HepG2 (cell line): ENCODE measurements at regions not wholly inside any gene's neighbourhood (a gene's known extent, or its start where the extent isn't known, plus 50 kb on each side); places are given as distances from the start of the nearest gene placed in this dataset.

ENCODE experiments used
- ATAC-seq: fragments of 200-7000 bp; cut with Tn5 transposase; 3 replicates; pipeline ENCODE4 v1.9.1; 2020; ENCODE audit warnings: mild to moderate bottlenecking, moderate library complexity
- BruUV-seq: library from RNA; stranded (reverse); fragments of 400-500 nt; replicated peaks from 2 replicates; lab custom pipeline; 2021; lab: Mats Ljungman, UMichigan
- CTCF ChIA-PET: fragments of 300-600 bp; formaldehyde crosslinking; extraction: SDS; loops from one replicate; lab custom pipeline; 2021; ENCODE audit warnings: low total read pairs, inconsistent platforms, low intra/inter-chr PET ratio; lab: Yijun Ruan, JAX
- POLR2A ChIA-PET: fragments of 350-600 bp; sonication (Branson Sonifier 250); formaldehyde crosslinking; loops from one replicate; lab custom pipeline; 2020; ENCODE audit warnings: antibody characterized with exemption, inconsistent platforms; lab: Yijun Ruan, JAX
- DNase-seq: peaks from one replicate; pipeline ENCODE4 v3.0.0-alpha.2; 2015; ENCODE audit warnings: low spot score
- FAIRE-seq: peaks from 3 replicates; lab custom pipeline; 2011; peaks lifted over from hg19 to GRCh38; lab: Jason Lieb, UNC
- H2AFZ ChIP-seq: one replicate; pipeline ENCODE4 v1.6.1; 2011; ENCODE audit warnings: low read length, inconsistent platforms
- H3K27ac ChIP-seq: fragments of 300-600 bp; 3 replicates; pipeline ENCODE4 v1.8.0; 2011; ENCODE audit warnings: mixed run types, mild to moderate bottlenecking, mixed read lengths, low read length, inconsistent platforms; ENCODE audit not compliant: insufficient read depth; ENCODE audit errors: extremely low read length
- H3K27me3 ChIP-seq, 2 experiments: fragments of 200-600 bp in 1 of 2; 2 replicates in 1 of 2; 3 replicates in 1 of 2; pipeline versions ENCODE4 v1.6.0 to v1.8.0; 2011; ENCODE audit warnings: low read length in 2 of 2, mild to moderate bottlenecking in 2 of 2, moderate library complexity in 2 of 2, inconsistent platforms in 1 of 2; ENCODE audit not compliant: insufficient read depth in 2 of 2, control insufficient read depth in 1 of 2
- H3K36me3 ChIP-seq, 2 experiments: fragments of 200-600 bp in 1 of 2; replicated peaks in 1 of 2; 2 replicates in 1 of 2; 3 replicates in 1 of 2; pipeline versions ENCODE4 v1.5.1 to v1.8.0; 2011; ENCODE audit warnings: low read length in 2 of 2, inconsistent platforms in 1 of 2; ENCODE audit not compliant: insufficient read depth in 2 of 2, control insufficient read depth in 1 of 2
- H3K4me1 ChIP-seq: 2 replicates; pipeline ENCODE4 v1.5.1; 2012; ENCODE audit warnings: low read length, inconsistent platforms; ENCODE audit not compliant: insufficient read depth
- H3K4me2 ChIP-seq: 2 replicates; pipeline ENCODE4 v1.6.0; 2011; ENCODE audit warnings: low read depth, low read length, inconsistent platforms
- H3K4me3 ChIP-seq, 3 experiments: fragments of 200-600 bp in 1 of 3; sonication (generic), shearing (Covaris generic) in 1 of 3; replicated peaks in 1 of 3; 2 replicates each; pipeline ENCODE4 v1.5.1; 2011 to 2016; ENCODE audit warnings: low read length in 3 of 3, inconsistent platforms in 2 of 3, low read depth in 2 of 3, mild to moderate bottlenecking in 2 of 3, control low read depth in 1 of 3, mixed read lengths in 1 of 3; ENCODE audit not compliant: insufficient read depth in 1 of 3
- H3K79me2 ChIP-seq: one replicate; pipeline ENCODE4 v1.6.1; 2011; ENCODE audit warnings: low read length, inconsistent platforms; ENCODE audit not compliant: insufficient read depth
- H3K9ac ChIP-seq: 2 replicates; pipeline ENCODE4 v1.6.0; 2011; ENCODE audit warnings: mild to moderate bottlenecking, low read depth, low read length, inconsistent platforms; ENCODE audit not compliant: insufficient read depth
- H3K9me3 ChIP-seq: 2 replicates; pipeline ENCODE4 v1.5.1; 2012; ENCODE audit warnings: mild to moderate bottlenecking, low read length
- H4K20me1 ChIP-seq: 2 replicates; pipeline ENCODE4 v1.6.0; 2011; ENCODE audit warnings: inconsistent platforms, mild to moderate bottlenecking, low read length, moderate library complexity; ENCODE audit not compliant: insufficient read depth
- DR1 ChIP-seq: sonication (generic); formaldehyde crosslinking; IDR thresholded peaks from 2 replicates; pipeline ENCODE4 v1.8.0; 2021; ENCODE audit warnings: mild to moderate bottlenecking, missing genetic modification reagents, inconsistent platforms
- PPARG ChIP-seq: conservative IDR thresholded peaks from 2 replicates; pipeline ENCODE4 v1.6.1; 2016; ENCODE audit warnings: missing biosample characterization, missing genetic modification reagents
- RXRB ChIP-seq: IDR thresholded peaks from 2 replicates; pipeline ENCODE4 v1.6.1; 2016; ENCODE audit warnings: borderline replicate concordance, missing genetic modification reagents, missing compliant biosample characterization
- SOX5 ChIP-seq: IDR thresholded peaks from 2 replicates; pipeline ENCODE4 v1.6.1; 2016; ENCODE audit warnings: borderline replicate concordance
- TRIM24 ChIP-seq: sonication (generic); formaldehyde crosslinking; IDR thresholded peaks from 2 replicates; pipeline ENCODE4 v1.8.0; 2022; ENCODE audit warnings: mild to moderate bottlenecking, missing genetic modification reagents
- ZNF136 ChIP-seq: sonication (generic); formaldehyde crosslinking; IDR thresholded peaks from 2 replicates; pipeline ENCODE4 v1.8.1; 2022; ENCODE audit warnings: low read depth, mild to moderate bottlenecking, moderate library complexity, missing genetic modification reagents
- ZNF557 ChIP-seq: sonication (generic); formaldehyde crosslinking; IDR thresholded peaks from 2 replicates; pipeline ENCODE4 v1.4.0; 2020; ENCODE audit warnings: missing genetic modification reagents
- ZNF720 ChIP-seq: sonication (generic); formaldehyde crosslinking; IDR thresholded peaks from 2 replicates; pipeline ENCODE4 v1.4.0; 2020; ENCODE audit warnings: missing genetic modification reagents
- ZNF749 ChIP-seq: sonication (generic); formaldehyde crosslinking; IDR thresholded peaks from 2 replicates; pipeline ENCODE4 v1.8.0; 2022; ENCODE audit warnings: mild to moderate bottlenecking, missing genetic modification reagents, moderate library complexity, borderline replicate concordance
- WGBS: methylation state at CpG from one replicate; pipeline ENCODE4 v1.1.6; 2017; ENCODE audit warnings: low lambda C conversion rate; 5-methylcytosine and 5-hydroxymethylcytosine counted together
- in situ Hi-C: cut with HindIII; loops from 2 replicates; pipeline ENCODE4 v1.10.0; 2017; ENCODE audit warnings: low pct_unique_long_range_greater_than_20kb; ENCODE audit not compliant: extremely low pct_ligation_motif_present
- intact Hi-C: fragments of 100-400 bp; cut with micrococcal nuclease; formaldehyde crosslinking; loops from one replicate; pipeline ENCODE4 v1.10.0; 2022; ENCODE audit not compliant: unreplicated experiment
- TF ChIP-seq, protein P1 (sequence below): sonication (generic); formaldehyde crosslinking; IDR thresholded peaks from 2 replicates; pipeline ENCODE4 v1.4.0; 2020; ENCODE audit warnings: missing genetic modification reagents
- TF ChIP-seq, protein P2 (sequence below): sonication (generic); formaldehyde crosslinking; IDR thresholded peaks from 2 replicates; pipeline ENCODE4 v1.5.0; 2020; ENCODE audit warnings: missing genetic modification reagents
- TF ChIP-seq, protein P3 (sequence below): sonication (generic); formaldehyde crosslinking; IDR thresholded peaks from 2 replicates; pipeline ENCODE4 v1.8.1; 2022; ENCODE audit warnings: low read depth, mild to moderate bottlenecking, missing genetic modification reagents

DNA sequence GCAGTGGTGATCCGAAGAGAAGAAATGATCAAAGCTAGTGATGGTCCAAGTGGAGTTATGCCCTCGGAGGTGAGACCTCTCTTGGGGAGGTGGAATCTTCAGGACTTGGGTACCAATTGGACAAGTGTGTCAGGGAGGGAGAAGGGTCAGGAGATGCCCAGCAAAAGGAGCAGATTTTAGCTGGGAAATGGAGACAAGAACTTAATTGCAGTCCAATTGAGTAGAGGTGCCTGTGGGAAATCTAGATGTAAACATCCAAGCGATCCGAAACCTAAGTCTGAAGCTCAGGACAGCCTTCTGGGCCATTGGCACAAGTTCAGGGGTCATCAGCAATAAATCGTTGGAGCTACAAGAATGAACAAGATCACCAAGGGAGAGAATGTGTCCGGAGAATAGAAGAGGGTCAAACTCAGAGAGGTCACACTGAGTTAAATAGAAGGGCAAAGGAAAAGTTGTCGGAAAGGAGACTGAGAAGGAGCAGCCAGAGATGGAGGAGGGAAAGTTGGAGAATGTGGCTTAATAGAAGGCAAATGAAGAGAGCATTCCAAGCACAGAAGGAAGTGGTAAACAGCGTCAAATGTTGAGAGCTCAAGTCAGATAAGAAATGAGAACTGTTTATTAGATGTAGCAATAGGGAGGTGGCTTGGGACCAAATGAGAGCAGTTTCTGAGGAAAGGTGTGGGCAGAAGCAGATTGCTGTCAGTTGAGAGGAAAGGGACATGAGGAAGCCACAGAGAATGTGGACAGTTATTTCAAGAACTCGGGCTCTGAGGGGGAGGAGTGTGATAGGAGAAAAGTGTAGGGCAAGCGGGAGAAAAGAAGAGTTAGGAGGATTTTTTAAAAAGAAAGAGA, 64.2 kb upstream of the FNDC3B start:
- Histone ChIP-seq H3K4me2 (no peak overlapping the region), H3K27ac (no peak overlapping the region), H3K4me3 (no peak overlapping the region), H3K36me3 (no peaks in the 10 kb centered on the region), H3K79me2 (no peaks in the 10 kb centered on the region), H3K9me3 (no peaks in the 10 kb centered on the region), H3K4me1 (peaks cover 60% of the 10 kb centered on the region), H4K20me1 (no peaks in the 10 kb centered on the region), H3K9ac (no peak overlapping the region), H2AFZ (no peak overlapping the region), H3K27me3 (no peaks in the 10 kb centered on the region)
- no peak for ATAC-seq
- in situ Hi-C loops = no loop called here
- 90% methylated on average over 10 of the region's 10 CpGs for whole genome bisulfite sequencing
- no peak for FAIRE-seq
- TF ChIP-seq RXRB (CRISPR knock-in tag) = no peak
- TF ChIP-seq ZNF749 (CRISPR knock-in tag) = no peak
- TF ChIP-seq, protein P1, sequence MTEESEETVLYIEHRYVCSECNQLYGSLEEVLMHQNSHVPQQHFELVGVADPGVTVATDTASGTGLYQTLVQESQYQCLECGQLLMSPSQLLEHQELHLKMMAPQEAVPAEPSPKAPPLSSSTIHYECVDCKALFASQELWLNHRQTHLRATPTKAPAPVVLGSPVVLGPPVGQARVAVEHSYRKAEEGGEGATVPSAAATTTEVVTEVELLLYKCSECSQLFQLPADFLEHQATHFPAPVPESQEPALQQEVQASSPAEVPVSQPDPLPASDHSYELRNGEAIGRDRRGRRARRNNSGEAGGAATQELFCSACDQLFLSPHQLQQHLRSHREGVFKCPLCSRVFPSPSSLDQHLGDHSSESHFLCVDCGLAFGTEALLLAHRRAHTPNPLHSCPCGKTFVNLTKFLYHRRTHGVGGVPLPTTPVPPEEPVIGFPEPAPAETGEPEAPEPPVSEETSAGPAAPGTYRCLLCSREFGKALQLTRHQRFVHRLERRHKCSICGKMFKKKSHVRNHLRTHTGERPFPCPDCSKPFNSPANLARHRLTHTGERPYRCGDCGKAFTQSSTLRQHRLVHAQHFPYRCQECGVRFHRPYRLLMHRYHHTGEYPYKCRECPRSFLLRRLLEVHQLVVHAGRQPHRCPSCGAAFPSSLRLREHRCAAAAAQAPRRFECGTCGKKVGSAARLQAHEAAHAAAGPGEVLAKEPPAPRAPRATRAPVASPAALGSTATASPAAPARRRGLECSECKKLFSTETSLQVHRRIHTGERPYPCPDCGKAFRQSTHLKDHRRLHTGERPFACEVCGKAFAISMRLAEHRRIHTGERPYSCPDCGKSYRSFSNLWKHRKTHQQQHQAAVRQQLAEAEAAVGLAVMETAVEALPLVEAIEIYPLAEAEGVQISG (CRISPR knock-in tag) = no peak
- ChIA-PET POLR2A (no interaction called here), CTCF (no interaction called here)
- DNase-seq = no peak
- intact Hi-C loops = no loop called here
- BruUV-seq = no TSS peak

DNA sequence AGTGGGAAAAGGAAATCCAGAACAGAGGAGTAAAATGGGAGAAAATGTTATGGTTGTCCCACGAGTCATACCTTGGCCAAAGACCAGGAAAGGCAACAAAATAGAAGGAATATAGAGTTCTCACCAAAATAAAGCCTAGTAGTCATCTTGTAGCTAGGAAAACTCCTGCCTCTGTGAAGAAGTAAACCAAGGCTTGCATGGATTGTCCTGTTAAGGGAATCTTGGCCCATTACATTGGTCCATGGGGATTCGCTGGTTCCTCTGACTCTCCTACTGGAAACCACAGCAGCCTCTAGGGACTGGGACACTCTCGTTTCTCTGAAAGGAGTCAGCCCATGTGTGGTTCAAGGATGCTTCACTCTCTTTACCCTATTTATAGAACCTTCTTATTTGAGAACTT, 62.9 kb upstream of the FNDC3B start:
- ChIA-PET CTCF (no interaction called here), POLR2A (no interaction called here)
- Histone ChIP-seq H3K4me3 (no peak overlapping the region), H3K36me3 (no peaks in the 10 kb centered on the region), H4K20me1 (no peaks in the 10 kb centered on the region), H3K4me1 (peaks cover 47% of the 10 kb centered on the region), H3K4me2 (no peak overlapping the region), H3K9ac (no peak overlapping the region), H3K27me3 (no peaks in the 10 kb centered on the region), H3K27ac (no peak overlapping the region), H3K9me3 (no peaks in the 10 kb centered on the region), H2AFZ (no peak overlapping the region), H3K79me2 (no peaks in the 10 kb centered on the region)
- FAIRE-seq (no peak), ATAC-seq (no peak), DNase-seq (no peak)
- in situ Hi-C loops = no loop called here
- BruUV-seq = no TSS peak
- intact Hi-C loops = no loop called here
- 90% methylated on average over 3 of the region's 3 CpGs for WGBS
- TF ChIP-seq ZNF136 (CRISPR knock-in tag) (no peak), DR1 (CRISPR knock-in tag) (no peak), TRIM24 (no peak), ZNF557 (CRISPR knock-in tag) (no peak), PPARG (CRISPR knock-in tag) (no peak), SOX5 (CRISPR knock-in tag) (no peak), ZNF720 (CRISPR knock-in tag) (no peak)
- TF ChIP-seq, protein P2, sequence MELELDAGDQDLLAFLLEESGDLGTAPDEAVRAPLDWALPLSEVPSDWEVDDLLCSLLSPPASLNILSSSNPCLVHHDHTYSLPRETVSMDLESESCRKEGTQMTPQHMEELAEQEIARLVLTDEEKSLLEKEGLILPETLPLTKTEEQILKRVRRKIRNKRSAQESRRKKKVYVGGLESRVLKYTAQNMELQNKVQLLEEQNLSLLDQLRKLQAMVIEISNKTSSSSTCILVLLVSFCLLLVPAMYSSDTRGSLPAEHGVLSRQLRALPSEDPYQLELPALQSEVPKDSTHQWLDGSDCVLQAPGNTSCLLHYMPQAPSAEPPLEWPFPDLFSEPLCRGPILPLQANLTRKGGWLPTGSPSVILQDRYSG (CRISPR knock-in tag) = no peak
- TF ChIP-seq, protein P3, sequence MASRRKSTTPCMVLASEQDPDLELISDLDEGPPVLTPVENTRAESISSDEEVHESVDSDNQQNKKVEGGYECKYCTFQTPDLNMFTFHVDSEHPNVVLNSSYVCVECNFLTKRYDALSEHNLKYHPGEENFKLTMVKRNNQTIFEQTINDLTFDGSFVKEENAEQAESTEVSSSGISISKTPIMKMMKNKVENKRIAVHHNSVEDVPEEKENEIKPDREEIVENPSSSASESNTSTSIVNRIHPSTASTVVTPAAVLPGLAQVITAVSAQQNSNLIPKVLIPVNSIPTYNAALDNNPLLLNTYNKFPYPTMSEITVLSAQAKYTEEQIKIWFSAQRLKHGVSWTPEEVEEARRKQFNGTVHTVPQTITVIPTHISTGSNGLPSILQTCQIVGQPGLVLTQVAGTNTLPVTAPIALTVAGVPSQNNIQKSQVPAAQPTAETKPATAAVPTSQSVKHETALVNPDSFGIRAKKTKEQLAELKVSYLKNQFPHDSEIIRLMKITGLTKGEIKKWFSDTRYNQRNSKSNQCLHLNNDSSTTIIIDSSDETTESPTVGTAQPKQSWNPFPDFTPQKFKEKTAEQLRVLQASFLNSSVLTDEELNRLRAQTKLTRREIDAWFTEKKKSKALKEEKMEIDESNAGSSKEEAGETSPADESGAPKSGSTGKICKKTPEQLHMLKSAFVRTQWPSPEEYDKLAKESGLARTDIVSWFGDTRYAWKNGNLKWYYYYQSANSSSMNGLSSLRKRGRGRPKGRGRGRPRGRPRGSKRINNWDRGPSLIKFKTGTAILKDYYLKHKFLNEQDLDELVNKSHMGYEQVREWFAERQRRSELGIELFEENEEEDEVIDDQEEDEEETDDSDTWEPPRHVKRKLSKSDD = no peak
